Chondrocyte (in vitro differentiated cells): ENCODE measurements at regions not wholly inside any gene's neighbourhood (a gene's known extent, or its start where the extent isn't known, plus 50 kb on each side); places are given as distances from the start of the nearest gene placed in this dataset.

ENCODE experiments used
- DNase-seq: peaks from one replicate; pipeline ENCODE4 v3.0.0; 2021; ENCODE audit warnings: mixed read lengths, low spot score
- H3K27ac Mint-ChIP-seq: one replicate; pipeline ENCODE4 v1.8.0; 2021; ENCODE audit warnings: mild to moderate bottlenecking, moderate library complexity, mixed read lengths; ENCODE audit not compliant: unreplicated experiment
- H3K27me3 Mint-ChIP-seq: 2 replicates; pipeline ENCODE4 v1.8.0; 2021; ENCODE audit warnings: low read depth, mixed read lengths
- H3K36me3 Mint-ChIP-seq: 2 replicates; pipeline ENCODE4 v1.8.0; 2021; ENCODE audit warnings: low read depth, mixed read lengths
- H3K4me1 Mint-ChIP-seq: 2 replicates; pipeline ENCODE4 v1.8.0; 2021; ENCODE audit warnings: low read depth, mild to moderate bottlenecking, mixed read lengths
- H3K4me3 Mint-ChIP-seq: one replicate; pipeline ENCODE4 v1.8.0; 2021; ENCODE audit warnings: mild to moderate bottlenecking, moderate library complexity, mixed read lengths; ENCODE audit not compliant: unreplicated experiment
- H3K9me3 Mint-ChIP-seq: 2 replicates; pipeline ENCODE4 v1.8.0; 2021; ENCODE audit warnings: low read depth, mixed read lengths
- TF ChIP-seq, protein P1 (sequence below): fragments of 200-600 bp; sonication (generic); IDR thresholded peaks from 2 replicates; pipeline ENCODE4 v1.5.0; 2021; ENCODE audit warnings: antibody characterized with exemption, mild to moderate bottlenecking, moderate library complexity

DNA sequence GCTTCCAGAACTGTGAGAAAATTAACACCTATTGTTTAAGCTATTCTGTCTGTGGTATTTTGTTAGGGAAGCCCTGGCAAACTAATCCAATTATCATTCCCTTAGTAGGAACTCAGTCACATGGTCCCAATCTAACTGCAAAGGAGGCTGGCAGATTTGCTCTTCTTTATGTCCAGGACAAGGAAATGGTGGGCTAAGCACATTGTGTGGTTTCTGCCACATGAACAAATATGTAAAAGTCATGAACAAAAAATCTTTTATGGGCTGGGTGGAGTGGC lies 278.6 kb upstream of the RPL38 start:
- Mint-ChIP-seq H3K27ac (no peak overlapping the region), H3K4me3 (no peak overlapping the region), H3K36me3 (peaks cover 4% of the 10 kb centered on the region), H3K27me3 (peaks cover 17% of the 10 kb centered on the region), H3K4me1 (no peaks in the 10 kb centered on the region), H3K9me3 (peaks cover 32% of the 10 kb centered on the region)
- no peak for DNase-seq
- TF ChIP-seq, protein P1, sequence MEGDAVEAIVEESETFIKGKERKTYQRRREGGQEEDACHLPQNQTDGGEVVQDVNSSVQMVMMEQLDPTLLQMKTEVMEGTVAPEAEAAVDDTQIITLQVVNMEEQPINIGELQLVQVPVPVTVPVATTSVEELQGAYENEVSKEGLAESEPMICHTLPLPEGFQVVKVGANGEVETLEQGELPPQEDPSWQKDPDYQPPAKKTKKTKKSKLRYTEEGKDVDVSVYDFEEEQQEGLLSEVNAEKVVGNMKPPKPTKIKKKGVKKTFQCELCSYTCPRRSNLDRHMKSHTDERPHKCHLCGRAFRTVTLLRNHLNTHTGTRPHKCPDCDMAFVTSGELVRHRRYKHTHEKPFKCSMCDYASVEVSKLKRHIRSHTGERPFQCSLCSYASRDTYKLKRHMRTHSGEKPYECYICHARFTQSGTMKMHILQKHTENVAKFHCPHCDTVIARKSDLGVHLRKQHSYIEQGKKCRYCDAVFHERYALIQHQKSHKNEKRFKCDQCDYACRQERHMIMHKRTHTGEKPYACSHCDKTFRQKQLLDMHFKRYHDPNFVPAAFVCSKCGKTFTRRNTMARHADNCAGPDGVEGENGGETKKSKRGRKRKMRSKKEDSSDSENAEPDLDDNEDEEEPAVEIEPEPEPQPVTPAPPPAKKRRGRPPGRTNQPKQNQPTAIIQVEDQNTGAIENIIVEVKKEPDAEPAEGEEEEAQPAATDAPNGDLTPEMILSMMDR = no peak

DNA sequence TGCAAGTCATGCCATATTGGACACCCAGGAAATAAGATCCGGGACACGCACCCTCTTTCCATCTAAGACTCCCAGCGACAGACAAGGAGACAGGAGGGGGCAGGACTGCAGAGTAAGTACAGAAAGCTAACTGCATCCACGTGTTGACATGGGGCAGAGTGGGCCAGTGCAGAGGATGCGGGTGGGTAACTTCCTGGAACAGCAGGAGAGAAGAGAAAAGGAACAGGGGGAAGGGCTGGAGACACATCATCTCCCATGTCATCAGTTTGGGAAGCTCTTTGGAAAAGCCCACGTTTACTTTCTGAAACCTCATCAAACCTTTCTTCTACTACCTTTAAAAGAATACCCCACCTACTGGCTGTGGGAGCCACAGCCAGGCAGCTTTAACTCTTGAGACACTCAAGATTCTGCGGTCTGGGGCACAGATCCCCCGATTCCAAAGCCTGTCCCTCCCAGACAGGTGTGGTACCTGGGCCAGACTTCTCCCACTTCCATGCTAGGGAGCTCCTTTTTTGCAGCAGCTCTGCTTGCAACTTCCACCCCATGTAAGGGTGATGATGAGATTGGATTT lies 273.5 kb upstream of the RPL38 start:
- Mint-ChIP-seq H3K27me3 (peaks cover 9% of the 10 kb centered on the region), H3K4me1 (peaks cover 6% of the 10 kb centered on the region), H3K4me3 (no peak overlapping the region), H3K9me3 (peaks cover 25% of the 10 kb centered on the region), H3K36me3 (peaks cover 4% of the 10 kb centered on the region), H3K27ac (no peak overlapping the region)
- TF ChIP-seq, protein P1 = no peak
- no peak for DNase-seq

DNA sequence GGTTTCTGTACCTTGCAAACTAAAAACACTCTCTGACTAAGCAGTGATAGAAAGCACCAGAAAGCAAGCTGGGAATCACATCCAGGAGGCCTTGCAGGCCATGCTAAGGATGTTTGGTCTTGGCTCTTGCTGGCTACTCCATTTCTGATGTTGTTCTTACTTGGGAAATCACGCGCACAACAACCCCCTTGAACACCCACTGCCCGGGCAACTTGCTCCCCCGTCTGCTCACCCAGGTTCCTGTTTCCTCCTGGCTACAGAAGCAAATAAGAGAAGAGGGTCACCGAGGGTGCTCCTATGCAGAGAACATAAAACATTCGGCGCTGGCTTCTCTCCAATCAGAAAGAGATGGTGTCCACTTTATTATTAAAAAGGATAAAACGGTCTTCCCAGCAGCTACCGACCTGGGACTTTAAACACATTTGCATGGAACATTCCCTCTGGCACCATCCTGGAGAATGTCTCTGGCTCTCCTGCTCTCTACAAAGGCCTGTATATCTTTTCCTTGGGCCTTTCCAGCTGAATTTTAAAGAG lies 271.2 kb upstream of the RPL38 start:
- Mint-ChIP-seq H3K27ac (no peak overlapping the region), H3K4me1 (peaks cover 6% of the 10 kb centered on the region), H3K4me3 (no peak overlapping the region), H3K9me3 (peaks cover 13% of the 10 kb centered on the region), H3K36me3 (peaks cover 2% of the 10 kb centered on the region), H3K27me3 (peaks cover 8% of the 10 kb centered on the region)
- TF ChIP-seq, protein P1 = no peak
- no peak for DNase-seq

DNA sequence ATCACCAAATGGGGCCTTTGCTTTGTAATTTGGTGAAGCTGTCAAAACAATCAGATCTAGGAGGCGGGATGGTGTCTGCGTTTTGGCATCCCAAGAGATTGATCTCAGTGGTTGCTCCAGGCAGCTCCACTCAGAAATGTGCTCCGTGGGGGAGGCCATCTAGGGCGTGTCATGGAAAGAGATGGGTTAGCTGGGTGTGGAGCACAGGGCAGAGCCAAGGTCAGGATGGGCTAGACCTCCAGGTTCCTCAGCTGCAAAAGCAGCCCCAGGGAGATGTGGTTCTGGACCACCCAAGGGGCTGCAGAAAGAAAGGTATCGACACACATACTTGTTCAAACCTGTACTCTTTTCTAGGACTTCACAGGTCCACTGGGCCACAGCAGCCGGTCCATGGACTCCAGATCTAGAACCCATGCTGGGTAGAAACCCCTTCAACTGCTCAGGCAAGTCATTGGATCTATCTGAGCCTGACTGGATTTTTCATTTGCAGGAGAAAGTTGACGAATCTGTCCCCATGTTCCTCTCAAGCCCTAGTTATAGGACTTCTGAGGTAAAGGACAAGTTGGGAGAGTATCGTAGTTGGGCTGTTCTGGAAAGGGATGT lies 270.2 kb upstream of the RPL38 start:
- no peak overlapping the region for H3K4me3 Mint-ChIP-seq
- peaks cover 5% of the 10 kb centered on the region for H3K27me3 Mint-ChIP-seq
- TF ChIP-seq, protein P1 = no peak
- H3K9me3 Mint-ChIP-seq = peaks cover 3% of the 10 kb centered on the region
- peaks cover 6% of the 10 kb centered on the region for H3K4me1 Mint-ChIP-seq
- peaks cover under 1% of the 10 kb centered on the region for H3K36me3 Mint-ChIP-seq
- no peak for DNase-seq
- no peak overlapping the region for H3K27ac Mint-ChIP-seq

DNA sequence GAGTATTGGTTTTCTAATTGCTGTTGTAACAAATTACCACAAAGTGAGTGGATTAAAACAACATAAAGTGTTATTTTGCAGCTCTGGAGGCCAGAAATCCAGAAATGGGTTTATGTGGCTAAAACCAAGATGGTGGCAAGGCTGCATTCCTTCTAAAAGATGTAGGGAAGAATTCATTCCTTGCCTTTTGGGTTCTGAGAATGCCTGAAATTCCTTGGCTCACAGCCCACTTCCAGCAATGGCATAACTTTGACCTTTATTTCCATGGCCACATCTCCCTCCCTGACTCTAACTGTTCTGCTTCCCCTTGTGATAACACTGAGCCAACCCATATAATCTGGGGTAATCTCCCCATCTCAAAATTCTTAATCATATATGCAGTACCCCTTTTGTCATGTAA lies 269.6 kb upstream of the RPL38 start:
- H3K36me3 Mint-ChIP-seq = no peaks in the 10 kb centered on the region
- no peaks in the 10 kb centered on the region for H3K9me3 Mint-ChIP-seq
- H3K27ac Mint-ChIP-seq = no peak overlapping the region
- no peak overlapping the region for H3K4me3 Mint-ChIP-seq
- H3K27me3 Mint-ChIP-seq = peaks cover 4% of the 10 kb centered on the region
- no peak for DNase-seq
- TF ChIP-seq, protein P1 = no peak
- H3K4me1 Mint-ChIP-seq = peaks cover 6% of the 10 kb centered on the region
